Panc1 (cell line): ENCODE measurements at regions not wholly inside any gene's neighbourhood (a gene's known extent, or its start where the extent isn't known, plus 50 kb on each side); places are given as distances from the start of the nearest gene placed in this dataset.

Experiments used
- POLR2AphosphoS5 ChIP-seq: IDR thresholded peaks from 2 replicates; pipeline ENCODE4 v1.6.1; 2012; ENCODE audit warnings: mild to moderate bottlenecking, low read depth, low read length, moderate library complexity
- SIN3A ChIP-seq: IDR thresholded peaks from 2 replicates; pipeline ENCODE4 v1.6.1; 2012; ENCODE audit warnings: low read depth, mild to moderate bottlenecking, low read length, moderate library complexity, borderline replicate concordance; ENCODE audit not compliant: insufficient read depth
- TCF7L2 ChIP-seq: IDR thresholded peaks from 2 replicates; pipeline ENCODE4 v1.6.1; 2011; ENCODE audit warnings: mild to moderate bottlenecking, low read depth, low read length, inconsistent platforms
- TF ChIP-seq, protein P1 (sequence below): fragments of 450-650 bp; IDR thresholded peaks from 2 replicates; pipeline ENCODE4 v1.5.1; 2017; ENCODE audit warnings: mild to moderate bottlenecking
- TF ChIP-seq, protein P2 (sequence below), 2 experiments: IDR thresholded peaks; 2 replicates each; pipeline ENCODE4 v1.6.1; 2011 to 2012; ENCODE audit warnings: low read depth in 2 of 2, control low read depth in 1 of 2, low read length in 1 of 2, mild to moderate bottlenecking in 1 of 2, moderate library complexity in 1 of 2; ENCODE audit not compliant: insufficient read depth in 1 of 2

DNA sequence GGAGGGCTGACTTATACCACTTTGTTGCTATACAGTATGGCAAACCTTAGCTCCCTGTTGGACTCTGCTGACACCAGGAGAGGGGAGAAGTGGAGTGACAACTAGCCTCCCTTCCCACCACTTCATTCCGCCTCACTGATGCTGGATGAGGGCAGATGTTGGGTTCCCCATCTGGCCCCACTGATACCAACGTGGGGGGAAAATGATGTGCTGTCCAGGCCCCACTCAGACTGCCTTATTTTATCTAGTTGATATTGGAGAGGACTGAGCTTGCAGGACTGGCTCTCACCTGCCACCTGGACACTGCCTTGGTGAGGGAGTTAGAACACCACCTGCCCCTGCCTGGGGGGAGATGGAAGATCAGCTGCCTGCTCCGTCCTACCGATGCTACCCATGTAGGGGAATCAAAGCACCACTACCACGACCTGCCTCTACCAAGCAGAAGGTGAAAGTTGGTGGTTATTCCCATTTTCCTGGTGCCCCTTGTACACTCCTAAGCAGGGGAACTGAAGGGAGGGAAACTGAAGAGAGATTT is 292.1 kb downstream of the GADD45G start:
- TF ChIP-seq, protein P1, sequence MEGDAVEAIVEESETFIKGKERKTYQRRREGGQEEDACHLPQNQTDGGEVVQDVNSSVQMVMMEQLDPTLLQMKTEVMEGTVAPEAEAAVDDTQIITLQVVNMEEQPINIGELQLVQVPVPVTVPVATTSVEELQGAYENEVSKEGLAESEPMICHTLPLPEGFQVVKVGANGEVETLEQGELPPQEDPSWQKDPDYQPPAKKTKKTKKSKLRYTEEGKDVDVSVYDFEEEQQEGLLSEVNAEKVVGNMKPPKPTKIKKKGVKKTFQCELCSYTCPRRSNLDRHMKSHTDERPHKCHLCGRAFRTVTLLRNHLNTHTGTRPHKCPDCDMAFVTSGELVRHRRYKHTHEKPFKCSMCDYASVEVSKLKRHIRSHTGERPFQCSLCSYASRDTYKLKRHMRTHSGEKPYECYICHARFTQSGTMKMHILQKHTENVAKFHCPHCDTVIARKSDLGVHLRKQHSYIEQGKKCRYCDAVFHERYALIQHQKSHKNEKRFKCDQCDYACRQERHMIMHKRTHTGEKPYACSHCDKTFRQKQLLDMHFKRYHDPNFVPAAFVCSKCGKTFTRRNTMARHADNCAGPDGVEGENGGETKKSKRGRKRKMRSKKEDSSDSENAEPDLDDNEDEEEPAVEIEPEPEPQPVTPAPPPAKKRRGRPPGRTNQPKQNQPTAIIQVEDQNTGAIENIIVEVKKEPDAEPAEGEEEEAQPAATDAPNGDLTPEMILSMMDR, result no peak
- TF ChIP-seq, protein P2, sequence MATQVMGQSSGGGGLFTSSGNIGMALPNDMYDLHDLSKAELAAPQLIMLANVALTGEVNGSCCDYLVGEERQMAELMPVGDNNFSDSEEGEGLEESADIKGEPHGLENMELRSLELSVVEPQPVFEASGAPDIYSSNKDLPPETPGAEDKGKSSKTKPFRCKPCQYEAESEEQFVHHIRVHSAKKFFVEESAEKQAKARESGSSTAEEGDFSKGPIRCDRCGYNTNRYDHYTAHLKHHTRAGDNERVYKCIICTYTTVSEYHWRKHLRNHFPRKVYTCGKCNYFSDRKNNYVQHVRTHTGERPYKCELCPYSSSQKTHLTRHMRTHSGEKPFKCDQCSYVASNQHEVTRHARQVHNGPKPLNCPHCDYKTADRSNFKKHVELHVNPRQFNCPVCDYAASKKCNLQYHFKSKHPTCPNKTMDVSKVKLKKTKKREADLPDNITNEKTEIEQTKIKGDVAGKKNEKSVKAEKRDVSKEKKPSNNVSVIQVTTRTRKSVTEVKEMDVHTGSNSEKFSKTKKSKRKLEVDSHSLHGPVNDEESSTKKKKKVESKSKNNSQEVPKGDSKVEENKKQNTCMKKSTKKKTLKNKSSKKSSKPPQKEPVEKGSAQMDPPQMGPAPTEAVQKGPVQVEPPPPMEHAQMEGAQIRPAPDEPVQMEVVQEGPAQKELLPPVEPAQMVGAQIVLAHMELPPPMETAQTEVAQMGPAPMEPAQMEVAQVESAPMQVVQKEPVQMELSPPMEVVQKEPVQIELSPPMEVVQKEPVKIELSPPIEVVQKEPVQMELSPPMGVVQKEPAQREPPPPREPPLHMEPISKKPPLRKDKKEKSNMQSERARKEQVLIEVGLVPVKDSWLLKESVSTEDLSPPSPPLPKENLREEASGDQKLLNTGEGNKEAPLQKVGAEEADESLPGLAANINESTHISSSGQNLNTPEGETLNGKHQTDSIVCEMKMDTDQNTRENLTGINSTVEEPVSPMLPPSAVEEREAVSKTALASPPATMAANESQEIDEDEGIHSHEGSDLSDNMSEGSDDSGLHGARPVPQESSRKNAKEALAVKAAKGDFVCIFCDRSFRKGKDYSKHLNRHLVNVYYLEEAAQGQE (IDR thresholded peaks at IDR 0.05; ENCODE audit: insufficient read depth in 1 of 2, low read depth in 2 of 2, low read length in 1 of 2), result no peak
- TF ChIP-seq POLR2AphosphoS5 (no peak), SIN3A (no peak), TCF7L2 (no peak)
